Hepatocyte (in vitro differentiated cells): ENCODE measurements at regions not wholly inside any gene's neighbourhood (a gene's known extent, or its start where the extent isn't known, plus 50 kb on each side); places are given as distances from the start of the nearest gene placed in this dataset.

Experiments used
- CTCF ChIP-seq: fragments of 200-600 bp; sonication (generic); IDR thresholded peaks from 2 replicates; pipeline ENCODE4 v1.5.1; 2016; ENCODE audit warnings: antibody characterized with exemption, mild to moderate bottlenecking; ENCODE audit not compliant: poor library complexity
- EZH2 ChIP-seq: fragments of 200-600 bp; sonication (generic); IDR thresholded peaks from 2 replicates; pipeline ENCODE4 v1.6.1; 2016; ENCODE audit warnings: antibody characterized with exemption, mild to moderate bottlenecking, borderline replicate concordance

GRCh38 chr2:134777593-134777992 lies 58.8 kb upstream of the TMEM163 start:
- TF ChIP-seq CTCF: no peak
- no peak for TF ChIP-seq EZH2
